Testis (tissue), 2 donors: ENCODE measurements at regions not wholly inside any gene's neighbourhood (a gene's known extent, or its start where the extent isn't known, plus 50 kb on each side); places are given as distances from the start of the nearest gene placed in this dataset.

Source experiments
- DNase-seq: peaks from one replicate; pipeline ENCODE4 v3.0.0-alpha.2; 2019
- H3K27ac ChIP-seq, 2 donors: fragments of 200-600 bp; sonication (generic); one replicate each; pipeline ENCODE4 v1.5.1; 2019
- H3K27me3 ChIP-seq: fragments of 200-600 bp; sonication (generic); one replicate; pipeline ENCODE4 v1.5.1; 2019
- H3K36me3 ChIP-seq: fragments of 200-600 bp; sonication (generic); one replicate; pipeline ENCODE4 v1.5.1; 2017; ENCODE audit warnings: low read depth; ENCODE audit errors: missing control alignments
- H3K4me1 ChIP-seq: fragments of 200-600 bp; sonication (generic); one replicate; pipeline ENCODE4 v1.5.1; 2019
- H3K4me3 ChIP-seq, 2 donors: fragments of 200-600 bp; sonication (generic); one replicate each; pipeline ENCODE4 v1.5.1; 2017 to 2019
- H3K9me3 ChIP-seq: fragments of 200-600 bp; sonication (generic); one replicate; pipeline ENCODE4 v1.5.1; 2017
- POLR2A ChIP-seq: fragments of 450-650 bp; IDR thresholded peaks from one replicate; pipeline ENCODE4 v1.6.1; 2017; ENCODE audit warnings: antibody characterized with exemption, mild to moderate bottlenecking, moderate library complexity
- WGBS, 2 donors: methylation state at CpG; one replicate each; pipeline ENCODE4 v1.1.5; 2018; 5-methylcytosine and 5-hydroxymethylcytosine counted together
- intact Hi-C: fragments of 100-400 bp; cut with DNase I; formaldehyde crosslinking; loops from one replicate; pipeline ENCODE4 v1.15.1; 2023; ENCODE audit warnings: low total_unique reads
- TF ChIP-seq, protein P1 (sequence below), 3 experiments: fragments of 450-650 bp in 2 of 3; fragments of 200-600 bp in 1 of 3; sonication (generic) in 1 of 3; IDR thresholded peaks; one replicate each; pipeline ENCODE4 v1.5.1; 2016 to 2019; ENCODE audit warnings: antibody characterized with exemption in 3 of 3, mild to moderate bottlenecking in 2 of 3, moderate library complexity in 1 of 3

DNA sequence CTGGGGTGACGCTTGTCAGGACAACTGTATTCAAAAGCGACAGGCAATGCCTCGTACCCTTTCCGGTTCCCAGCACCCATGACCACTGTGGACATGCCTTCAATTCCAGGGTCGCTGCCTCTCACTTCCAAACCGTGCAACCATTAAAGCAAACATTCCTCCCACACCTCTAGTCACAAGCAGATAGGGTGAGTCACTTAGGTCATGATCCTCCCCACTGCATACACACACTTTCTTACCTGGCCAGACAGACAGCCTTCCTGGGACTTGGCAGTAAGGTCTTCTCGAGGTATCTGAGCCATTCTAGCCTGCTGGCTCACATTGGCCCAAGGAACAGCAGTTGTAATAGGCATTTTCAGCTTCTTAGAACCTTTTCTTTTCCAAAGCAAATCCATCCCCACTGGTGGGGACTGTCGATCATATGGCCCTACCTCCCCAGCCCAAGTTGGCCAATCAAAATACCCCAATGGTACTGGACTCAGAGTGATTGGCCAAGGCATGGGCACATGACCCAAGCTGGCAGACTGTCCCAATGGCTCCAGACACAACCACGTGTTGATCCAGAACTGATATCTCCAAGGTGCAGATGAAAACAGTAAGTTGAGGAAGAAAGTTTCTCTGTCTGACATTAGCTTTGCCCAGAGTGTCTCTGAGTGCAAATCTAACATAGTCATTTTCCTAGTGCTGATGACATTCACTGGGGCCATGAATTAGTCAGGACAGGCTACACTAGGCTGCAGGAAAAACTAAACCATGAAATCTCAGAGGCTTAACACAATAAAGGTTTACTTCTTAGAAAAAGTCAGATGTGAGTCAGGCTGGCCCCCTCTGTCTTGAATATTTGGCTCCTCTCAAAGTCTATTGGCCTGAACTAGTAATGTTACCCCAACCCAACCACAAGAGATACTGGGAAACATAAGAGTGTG lies 113.8 kb downstream of the RRAGC start:
- no peak for TF ChIP-seq POLR2A
- TF ChIP-seq, protein P1, sequence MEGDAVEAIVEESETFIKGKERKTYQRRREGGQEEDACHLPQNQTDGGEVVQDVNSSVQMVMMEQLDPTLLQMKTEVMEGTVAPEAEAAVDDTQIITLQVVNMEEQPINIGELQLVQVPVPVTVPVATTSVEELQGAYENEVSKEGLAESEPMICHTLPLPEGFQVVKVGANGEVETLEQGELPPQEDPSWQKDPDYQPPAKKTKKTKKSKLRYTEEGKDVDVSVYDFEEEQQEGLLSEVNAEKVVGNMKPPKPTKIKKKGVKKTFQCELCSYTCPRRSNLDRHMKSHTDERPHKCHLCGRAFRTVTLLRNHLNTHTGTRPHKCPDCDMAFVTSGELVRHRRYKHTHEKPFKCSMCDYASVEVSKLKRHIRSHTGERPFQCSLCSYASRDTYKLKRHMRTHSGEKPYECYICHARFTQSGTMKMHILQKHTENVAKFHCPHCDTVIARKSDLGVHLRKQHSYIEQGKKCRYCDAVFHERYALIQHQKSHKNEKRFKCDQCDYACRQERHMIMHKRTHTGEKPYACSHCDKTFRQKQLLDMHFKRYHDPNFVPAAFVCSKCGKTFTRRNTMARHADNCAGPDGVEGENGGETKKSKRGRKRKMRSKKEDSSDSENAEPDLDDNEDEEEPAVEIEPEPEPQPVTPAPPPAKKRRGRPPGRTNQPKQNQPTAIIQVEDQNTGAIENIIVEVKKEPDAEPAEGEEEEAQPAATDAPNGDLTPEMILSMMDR (IDR thresholded peaks at IDR 0.05), result no peak
- Histone ChIP-seq H3K9me3 (no peaks in the 10 kb centered on the region), H3K27me3 (no peaks in the 10 kb centered on the region), H3K36me3 (no peaks in the 10 kb centered on the region), H3K27ac (no peak overlapping the region), H3K4me3 (no peak overlapping the region), H3K4me1 (no peaks in the 10 kb centered on the region)
- WGBS, 2 donors, result 84 to 85% methylated on average over 9 of the region's 9 CpGs
- intact Hi-C loops, result no loop called here
- no peak for DNase-seq

DNA sequence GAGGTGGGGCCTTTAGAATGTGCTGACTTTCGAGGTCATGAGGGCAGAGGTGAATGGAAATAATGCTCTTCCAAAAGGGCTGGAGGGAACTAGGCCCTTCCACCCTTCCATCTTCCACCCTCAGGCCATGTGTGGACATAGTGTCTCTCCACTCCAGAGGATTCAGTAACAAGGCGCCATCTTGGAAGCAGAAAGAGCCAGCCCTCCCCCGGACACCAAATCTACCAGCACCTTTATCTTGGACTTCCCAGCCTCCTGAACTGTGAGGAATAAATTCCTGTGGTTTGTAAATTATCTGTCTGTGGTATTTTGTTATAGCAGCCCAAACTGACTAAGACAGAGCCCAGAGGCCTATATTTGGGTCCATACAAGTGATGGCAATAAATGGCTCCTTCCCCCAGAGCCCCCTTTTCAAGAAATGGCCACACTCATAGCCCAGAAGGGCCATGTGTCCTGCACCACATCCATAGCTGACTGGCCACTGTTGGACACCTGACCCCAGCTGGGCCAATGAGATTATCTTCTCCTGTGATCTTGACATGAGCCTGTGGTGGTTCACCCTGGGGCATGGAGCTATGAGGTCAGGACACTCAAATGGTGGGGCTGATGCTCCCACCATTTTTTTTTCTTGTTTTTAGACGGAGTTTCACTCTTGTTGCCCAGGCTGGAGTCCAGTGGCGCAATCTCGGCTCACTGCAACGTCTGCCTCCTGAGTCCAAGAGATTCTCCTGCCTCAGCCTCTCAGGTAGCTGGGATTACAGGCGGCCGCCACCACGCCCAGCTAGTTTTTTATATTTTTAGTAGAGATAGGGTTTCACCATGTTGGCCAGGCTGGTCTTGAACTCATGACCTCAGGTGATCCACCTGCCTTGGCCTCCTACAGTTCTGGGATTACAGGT lies 114.9 kb downstream of the RRAGC start:
- DNase-seq, result no peak
- intact Hi-C loops, result no loop called here
- TF ChIP-seq, protein P1 (IDR thresholded peaks at IDR 0.05), result no peak
- TF ChIP-seq POLR2A, result no peak
- H3K4me3 ChIP-seq, result no peak overlapping the region
- H3K36me3 ChIP-seq, result no peaks in the 10 kb centered on the region
- no peaks in the 10 kb centered on the region for H3K9me3 ChIP-seq
- 82 to 84% methylated on average over 10 of the region's 10 CpGs for WGBS, 2 donors
- no peaks in the 10 kb centered on the region for H3K27me3 ChIP-seq
- no peak overlapping the region for H3K27ac ChIP-seq
- no peaks in the 10 kb centered on the region for H3K4me1 ChIP-seq

DNA sequence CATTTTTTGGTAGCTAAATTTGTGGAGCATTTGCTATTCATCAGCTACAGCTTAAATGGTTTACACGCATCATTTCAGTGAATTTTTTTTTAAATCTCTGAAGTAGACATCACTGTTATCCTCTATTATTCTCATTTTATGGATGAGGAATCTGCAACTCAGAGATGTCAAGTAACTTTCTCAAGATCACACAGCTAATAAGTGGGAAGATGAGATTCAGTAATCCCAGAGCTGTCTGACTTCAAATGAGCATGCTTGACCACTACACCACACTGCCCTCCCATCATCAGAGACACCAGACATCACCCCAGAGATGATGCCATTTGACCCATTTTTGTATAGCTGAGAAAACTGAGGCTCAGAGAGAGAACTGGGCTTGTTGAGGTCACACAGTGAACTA lies 116.4 kb downstream of the RRAGC start:
- H3K9me3 ChIP-seq, result no peaks in the 10 kb centered on the region
- no peaks in the 10 kb centered on the region for H3K27me3 ChIP-seq
- no peaks in the 10 kb centered on the region for H3K4me1 ChIP-seq
- intact Hi-C loops, result no loop called here
- no peaks in the 10 kb centered on the region for H3K36me3 ChIP-seq
- H3K27ac ChIP-seq, result no peak overlapping the region
- 75 to 93% methylated on average over 1 of the region's 1 CpG for WGBS, 2 donors
- DNase-seq, result no peak
- no peak overlapping the region for H3K4me3 ChIP-seq
- no peak for TF ChIP-seq POLR2A
- TF ChIP-seq, protein P1 (IDR thresholded peaks at IDR 0.05), result no peak

DNA sequence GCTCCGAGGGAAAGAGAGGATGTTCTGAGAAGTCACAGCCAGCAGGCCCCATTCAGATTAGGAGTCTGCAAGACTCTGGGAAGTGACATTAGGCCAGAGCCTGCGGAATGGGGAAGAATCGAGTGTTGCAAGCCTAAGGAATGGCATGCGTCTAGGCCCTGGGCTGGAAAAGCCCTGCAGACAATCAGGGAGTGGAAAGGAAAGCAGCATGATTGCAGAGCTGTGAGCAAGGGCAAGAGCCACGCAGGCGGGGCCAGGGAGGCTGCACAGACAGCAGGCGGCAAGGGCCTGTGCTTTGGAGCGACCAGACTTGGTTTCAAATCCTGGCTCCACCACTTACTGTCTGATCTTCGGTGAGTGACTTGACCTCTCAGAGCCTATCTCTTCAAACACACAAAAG lies 118.2 kb downstream of the RRAGC start:
- H3K4me3 ChIP-seq, result no peak overlapping the region
- 81% methylated on average over 9 of the region's 9 CpGs for WGBS, 2 donors
- no peaks in the 10 kb centered on the region for H3K9me3 ChIP-seq
- DNase-seq, result no peak
- no peaks in the 10 kb centered on the region for H3K36me3 ChIP-seq
- no peaks in the 10 kb centered on the region for H3K4me1 ChIP-seq
- H3K27ac ChIP-seq, result no peak overlapping the region
- H3K27me3 ChIP-seq, result no peaks in the 10 kb centered on the region
- intact Hi-C loops, result no loop called here
- TF ChIP-seq, protein P1 (IDR thresholded peaks at IDR 0.05), result no peak
- TF ChIP-seq POLR2A, result no peak
